Progenitor cell of endocrine pancreas (in vitro differentiated cells): ENCODE measurements at regions not wholly inside any gene's neighbourhood (a gene's known extent, or its start where the extent isn't known, plus 50 kb on each side); places are given as distances from the start of the nearest gene placed in this dataset.

Source experiments
- DNase-seq: peaks from one replicate; pipeline ENCODE4 v3.0.0; 2021; ENCODE audit warnings: low spot score; ENCODE audit not compliant: unreplicated experiment
- H3K27ac Mint-ChIP-seq: 2 replicates; pipeline ENCODE4 v1.8.0; 2021; ENCODE audit warnings: mild to moderate bottlenecking, moderate library complexity, mixed read lengths
- H3K27me3 Mint-ChIP-seq: 2 replicates; pipeline ENCODE4 v1.8.0; 2021; ENCODE audit warnings: mixed read lengths
- H3K36me3 Mint-ChIP-seq: 2 replicates; pipeline ENCODE4 v1.8.0; 2022; ENCODE audit warnings: mixed read lengths; ENCODE audit not compliant: insufficient read depth
- H3K4me1 Mint-ChIP-seq: 2 replicates; pipeline ENCODE4 v1.8.0; 2021; ENCODE audit warnings: low read depth, mixed read lengths
- H3K4me3 Mint-ChIP-seq: 2 replicates; pipeline ENCODE4 v1.8.0; 2021; ENCODE audit warnings: low read depth, mild to moderate bottlenecking, moderate library complexity, mixed read lengths
- H3K9me3 Mint-ChIP-seq: 2 replicates; pipeline ENCODE4 v1.8.0; 2021; ENCODE audit warnings: low read depth, mixed read lengths
- TF ChIP-seq, protein P1 (sequence below): fragments of 200-600 bp; sonication (generic); IDR thresholded peaks from one replicate; pipeline ENCODE4 v1.5.0; 2021; ENCODE audit warnings: antibody characterized with exemption, mild to moderate bottlenecking; ENCODE audit not compliant: unreplicated experiment

DNA sequence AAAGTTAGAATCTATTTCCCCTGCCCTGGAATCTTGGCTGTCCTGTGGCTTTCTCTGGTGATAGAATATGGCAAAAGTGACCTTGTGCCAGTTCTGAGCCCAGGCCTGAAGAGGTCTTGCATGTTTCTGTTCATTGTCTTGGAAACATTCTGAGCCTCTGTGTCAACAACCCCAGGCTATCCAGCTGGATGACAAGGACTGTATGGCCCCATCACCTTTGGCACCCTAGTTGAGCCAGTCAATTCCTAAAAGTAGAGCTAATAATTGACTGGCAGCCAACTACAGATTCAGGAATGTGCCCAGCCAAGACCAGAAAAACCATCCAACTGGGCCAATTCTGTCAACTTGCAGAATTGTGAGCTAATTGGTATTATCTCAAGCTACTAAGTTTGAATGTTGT is 514.1 kb upstream of the LARGE1 start:
- Mint-ChIP-seq H3K4me3 (no peak overlapping the region), H3K9me3 (no peaks in the 10 kb centered on the region), H3K27ac (no peak overlapping the region), H3K36me3 (no peaks in the 10 kb centered on the region), H3K4me1 (no peaks in the 10 kb centered on the region), H3K27me3 (peaks cover 7% of the 10 kb centered on the region)
- no peak for DNase-seq
- TF ChIP-seq, protein P1, sequence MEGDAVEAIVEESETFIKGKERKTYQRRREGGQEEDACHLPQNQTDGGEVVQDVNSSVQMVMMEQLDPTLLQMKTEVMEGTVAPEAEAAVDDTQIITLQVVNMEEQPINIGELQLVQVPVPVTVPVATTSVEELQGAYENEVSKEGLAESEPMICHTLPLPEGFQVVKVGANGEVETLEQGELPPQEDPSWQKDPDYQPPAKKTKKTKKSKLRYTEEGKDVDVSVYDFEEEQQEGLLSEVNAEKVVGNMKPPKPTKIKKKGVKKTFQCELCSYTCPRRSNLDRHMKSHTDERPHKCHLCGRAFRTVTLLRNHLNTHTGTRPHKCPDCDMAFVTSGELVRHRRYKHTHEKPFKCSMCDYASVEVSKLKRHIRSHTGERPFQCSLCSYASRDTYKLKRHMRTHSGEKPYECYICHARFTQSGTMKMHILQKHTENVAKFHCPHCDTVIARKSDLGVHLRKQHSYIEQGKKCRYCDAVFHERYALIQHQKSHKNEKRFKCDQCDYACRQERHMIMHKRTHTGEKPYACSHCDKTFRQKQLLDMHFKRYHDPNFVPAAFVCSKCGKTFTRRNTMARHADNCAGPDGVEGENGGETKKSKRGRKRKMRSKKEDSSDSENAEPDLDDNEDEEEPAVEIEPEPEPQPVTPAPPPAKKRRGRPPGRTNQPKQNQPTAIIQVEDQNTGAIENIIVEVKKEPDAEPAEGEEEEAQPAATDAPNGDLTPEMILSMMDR = no peak

DNA sequence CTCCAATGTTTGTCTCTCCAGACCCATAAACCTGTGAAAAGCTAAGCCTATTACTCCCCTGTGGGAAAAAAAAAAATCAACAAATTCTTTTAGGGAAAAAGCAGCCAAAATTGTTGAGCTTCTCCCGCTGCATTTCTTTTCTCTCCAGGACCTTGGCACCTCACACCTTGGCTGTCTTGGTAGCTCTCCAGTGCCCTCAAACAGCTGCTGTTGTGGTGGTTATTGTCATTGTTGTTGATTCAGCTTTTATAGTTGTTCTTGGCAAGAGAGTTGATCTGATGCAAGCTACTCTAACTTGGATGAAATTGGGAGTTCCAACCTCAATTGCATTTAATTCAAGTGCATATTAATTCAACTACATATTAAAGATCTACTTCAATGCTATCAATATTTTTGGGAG is 516.9 kb upstream of the LARGE1 start:
- no peaks in the 10 kb centered on the region for H3K4me1 Mint-ChIP-seq
- H3K27ac Mint-ChIP-seq = no peak overlapping the region
- no peak for DNase-seq
- H3K36me3 Mint-ChIP-seq = no peaks in the 10 kb centered on the region
- peaks cover 3% of the 10 kb centered on the region for H3K27me3 Mint-ChIP-seq
- H3K9me3 Mint-ChIP-seq = no peaks in the 10 kb centered on the region
- TF ChIP-seq, protein P1 = no peak
- no peak overlapping the region for H3K4me3 Mint-ChIP-seq

GRCh38 chr22:34454598-34454997 is 534.3 kb upstream of the LARGE1 start:
- H3K36me3 Mint-ChIP-seq = no peaks in the 10 kb centered on the region
- H3K4me1 Mint-ChIP-seq = no peaks in the 10 kb centered on the region
- no peaks in the 10 kb centered on the region for H3K9me3 Mint-ChIP-seq
- H3K27me3 Mint-ChIP-seq = peaks cover 7% of the 10 kb centered on the region
- no peak overlapping the region for H3K27ac Mint-ChIP-seq
- TF ChIP-seq, protein P1 = no peak
- no peak overlapping the region for H3K4me3 Mint-ChIP-seq
- no peak for DNase-seq

DNA sequence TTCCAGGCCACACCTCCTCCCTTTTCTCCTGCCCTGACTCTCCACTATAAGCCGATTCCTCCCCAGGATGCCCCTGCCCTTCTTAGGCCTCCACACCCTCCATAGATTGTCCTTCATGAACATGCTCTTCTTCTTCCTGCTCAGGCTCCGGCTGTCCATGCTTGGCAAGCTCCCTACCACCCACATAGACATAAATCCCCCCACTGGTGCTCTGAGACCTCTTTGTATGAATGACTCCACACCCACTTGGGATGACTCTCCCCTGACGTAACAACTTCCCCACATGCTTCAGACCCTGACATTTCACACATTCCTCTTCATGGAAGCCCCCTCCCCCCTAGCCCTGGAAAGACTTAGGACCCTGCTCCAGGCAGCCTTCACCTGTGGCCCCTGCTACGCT is 542.5 kb upstream of the LARGE1 start:
- Mint-ChIP-seq H3K4me1 (no peaks in the 10 kb centered on the region), H3K4me3 (no peak overlapping the region), H3K36me3 (no peaks in the 10 kb centered on the region), H3K27me3 (peaks cover 3% of the 10 kb centered on the region), H3K27ac (no peak overlapping the region), H3K9me3 (no peaks in the 10 kb centered on the region)
- DNase-seq = no peak
- TF ChIP-seq, protein P1 = no peak

DNA sequence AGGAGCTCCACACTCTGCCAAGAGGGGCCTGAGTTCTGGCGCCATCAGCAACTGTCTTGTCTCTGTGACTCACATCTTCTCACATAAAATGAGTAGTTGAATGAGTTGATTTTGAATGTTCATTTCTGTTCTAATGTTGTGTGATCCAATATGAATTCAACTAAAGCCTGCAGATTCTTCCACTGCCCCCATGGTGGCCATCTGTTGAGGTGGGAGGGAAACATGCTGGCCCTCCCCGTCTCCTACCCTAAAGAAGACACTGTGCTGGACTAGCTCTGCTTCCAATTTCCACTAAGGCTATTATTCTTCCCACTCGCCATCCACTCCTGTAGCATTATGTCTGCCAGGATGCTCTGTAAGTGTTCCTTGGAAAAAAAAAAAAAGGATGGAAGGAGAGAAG is 555.6 kb upstream of the LARGE1 start:
- TF ChIP-seq, protein P1 = no peak
- Mint-ChIP-seq H3K9me3 (no peaks in the 10 kb centered on the region), H3K27ac (no peak overlapping the region), H3K27me3 (peaks cover 16% of the 10 kb centered on the region), H3K4me3 (no peak overlapping the region), H3K36me3 (no peaks in the 10 kb centered on the region), H3K4me1 (no peaks in the 10 kb centered on the region)
- no peak for DNase-seq
